NCI-H146 treated with DMSO at 0.1 percent for 48 hours (cell line): ENCODE measurements at regions not wholly inside any gene's neighbourhood (a gene's known extent, or its start where the extent isn't known, plus 50 kb on each side); places are given as distances from the start of the nearest gene placed in this dataset.
"Not testable (repeated sequence)": the region's sequence is repeated elsewhere in the genome, so short reads cannot be mapped to it uniquely, and the experiment has no call there.

ENCODE experiments used
- DNase-seq: peaks from one replicate; lab custom pipeline; 2025; ENCODE audit not compliant: unreplicated experiment; lab: John Stamatoyannopoulos, UW

- DNase-seq, result no peak
Measured at GRCh38 chr5:136924490-136924889, 559.1 kb upstream of the TRPC7 start.

- DNase-seq, result no peak
Measured at GRCh38 chr5:136910625-136911024, 545.3 kb upstream of the TRPC7 start.

DNA sequence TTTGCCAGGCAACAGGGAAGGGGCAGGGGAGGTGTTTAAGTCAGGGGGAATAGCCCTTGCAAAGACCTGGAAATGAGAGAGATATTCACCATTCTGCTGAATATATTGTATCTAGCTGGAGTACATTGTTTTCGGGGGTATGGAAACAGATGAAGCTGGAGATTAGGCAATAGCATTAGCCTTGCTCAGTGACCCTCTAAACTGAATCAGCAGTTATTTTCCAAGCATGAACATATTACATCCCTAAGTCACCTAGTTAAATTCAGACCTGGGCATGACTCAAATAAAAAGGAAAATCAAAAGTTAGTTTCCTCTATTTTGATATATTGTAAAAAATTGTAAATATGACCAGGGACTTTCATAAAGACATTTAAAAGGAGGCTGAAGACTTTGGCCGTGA lies 544.6 kb upstream of the TRPC7 start:
- DNase-seq, result no peak

DNA sequence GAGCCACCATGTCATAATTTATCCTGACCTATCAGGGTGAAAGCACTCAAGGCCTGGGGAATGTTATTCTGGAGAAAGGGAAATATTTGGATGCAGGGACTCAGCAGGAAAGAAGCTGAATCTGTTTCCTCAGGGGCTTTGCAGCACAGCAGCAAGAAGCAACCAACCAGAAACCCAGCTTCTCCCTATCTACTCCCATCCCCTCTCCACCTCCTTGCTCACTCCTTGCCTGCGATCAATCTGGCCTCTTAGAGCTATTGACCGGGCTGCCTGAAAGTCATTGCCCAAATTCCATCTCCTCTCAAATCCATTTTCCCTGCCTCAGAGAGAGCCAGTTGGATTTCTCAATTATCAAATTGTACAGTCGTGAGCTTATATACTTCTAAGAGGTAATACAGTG lies 542.0 kb upstream of the TRPC7 start:
- no peak for DNase-seq

- no peak for DNase-seq
Measured at GRCh38 chr5:136906545-136906944, 541.2 kb upstream of the TRPC7 start.

DNA sequence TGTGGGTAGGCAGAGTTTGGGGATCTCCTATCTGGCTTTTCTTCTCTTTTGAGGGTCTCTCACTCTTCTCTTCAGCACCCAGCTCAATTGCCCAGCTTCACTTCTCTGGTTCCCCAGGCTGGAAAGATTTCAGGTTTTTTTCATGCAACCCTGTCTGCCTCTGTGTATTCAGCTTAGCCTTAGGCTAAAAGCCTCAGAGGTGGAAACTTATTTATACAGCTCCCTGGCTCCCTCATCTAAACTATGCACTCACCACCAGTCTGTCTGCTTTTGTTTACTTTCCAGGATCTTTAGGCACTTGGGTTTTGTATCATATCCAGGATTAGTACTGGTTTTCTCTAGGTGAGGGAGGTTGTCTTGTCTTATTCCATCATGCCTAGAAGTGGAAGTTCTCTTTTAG lies 540.2 kb upstream of the TRPC7 start:
- DNase-seq, result no peak

DNA sequence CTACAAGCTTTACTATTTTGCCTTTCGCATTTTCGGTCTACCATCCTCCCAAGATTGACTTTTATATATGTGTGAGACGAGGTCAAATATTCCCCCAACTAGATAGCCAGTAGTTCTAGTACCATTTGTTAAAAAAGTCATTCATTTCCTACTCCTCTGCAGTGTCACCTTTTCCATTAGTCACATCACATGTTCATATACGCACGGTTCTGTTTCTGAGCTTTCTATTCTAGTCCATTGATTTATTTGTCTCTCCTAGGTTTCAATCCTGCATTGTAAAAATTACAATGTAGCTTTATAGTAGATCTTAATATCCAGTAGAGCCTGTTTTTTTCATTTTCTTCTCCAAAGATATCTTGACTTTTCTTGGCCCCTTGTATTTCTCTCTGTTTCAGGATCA lies 528.7 kb upstream of the TRPC7 start:
- no peak for DNase-seq

DNA sequence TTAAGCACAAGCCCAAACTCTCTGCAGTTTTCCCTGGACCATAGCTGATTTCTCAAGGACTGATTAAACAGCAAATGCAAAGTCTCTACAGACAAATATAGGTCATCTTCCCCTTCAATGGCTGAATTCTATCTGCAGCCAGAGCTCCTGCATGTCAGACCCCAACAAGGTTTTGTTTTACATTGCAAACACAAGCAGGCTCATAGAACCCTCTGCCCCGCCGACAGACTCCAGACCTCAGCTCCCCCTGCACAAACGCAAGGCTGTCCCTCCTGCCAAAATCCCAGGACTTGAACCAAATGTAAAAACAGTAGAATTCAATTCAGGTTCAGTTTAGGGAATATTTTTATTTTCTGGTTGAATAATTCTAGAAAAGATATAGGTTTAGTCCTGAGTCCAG lies 526.7 kb upstream of the TRPC7 start:
- DNase-seq, result no peak

GRCh38 chr5:136891175-136891972 lies 526.0 kb upstream of the TRPC7 start:
- DNase-seq, result no peak

GRCh38 chr5:136890431-136891148 lies 525.2 kb upstream of the TRPC7 start:
- DNase-seq, result no peak

DNA sequence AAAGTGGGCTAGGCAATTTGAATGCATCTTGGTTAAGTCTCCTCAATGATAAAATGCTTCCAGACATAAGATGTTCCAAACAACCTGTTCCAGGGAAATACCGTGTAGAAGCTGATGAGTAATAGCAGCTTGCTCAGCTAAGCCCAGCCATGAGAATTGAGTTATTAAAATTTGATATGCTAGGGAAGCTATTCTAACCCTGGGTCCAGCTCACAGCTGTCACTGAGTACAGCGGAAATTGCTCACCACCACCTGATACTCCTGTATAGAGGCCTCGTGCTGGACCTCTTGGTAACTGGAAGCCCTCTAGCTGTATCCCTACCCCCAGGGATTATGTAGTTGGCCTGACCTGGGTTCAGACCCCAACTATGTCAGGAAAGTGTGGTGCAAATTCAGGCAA lies 521.3 kb upstream of the TRPC7 start:
- no peak for DNase-seq

GRCh38 chr5:136864960-136865359 lies 499.6 kb upstream of the TRPC7 start:
- no peak for DNase-seq

DNA sequence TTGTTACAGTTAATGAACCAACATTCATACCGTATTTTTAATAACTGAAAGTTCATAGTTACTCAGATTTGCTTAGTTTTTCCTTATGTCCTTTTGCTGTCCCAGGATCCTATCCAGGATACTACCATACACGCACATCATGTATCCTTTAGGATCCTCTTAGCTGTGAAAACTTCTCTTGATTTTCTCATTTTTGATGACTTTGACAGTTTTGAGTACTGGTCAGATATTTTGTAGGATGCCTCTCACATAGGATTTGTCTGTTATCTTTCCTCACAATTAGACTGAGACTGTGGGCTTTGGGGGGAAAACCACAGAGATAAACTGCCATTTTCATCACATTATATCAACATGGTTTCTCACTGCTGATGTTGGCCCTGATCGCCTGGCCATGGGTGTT lies 491.3 kb upstream of the TRPC7 start:
- DNase-seq, result no peak

- DNase-seq, result no peak
Measured at GRCh38 chr5:136853971-136854370, 488.6 kb upstream of the TRPC7 start.

DNA sequence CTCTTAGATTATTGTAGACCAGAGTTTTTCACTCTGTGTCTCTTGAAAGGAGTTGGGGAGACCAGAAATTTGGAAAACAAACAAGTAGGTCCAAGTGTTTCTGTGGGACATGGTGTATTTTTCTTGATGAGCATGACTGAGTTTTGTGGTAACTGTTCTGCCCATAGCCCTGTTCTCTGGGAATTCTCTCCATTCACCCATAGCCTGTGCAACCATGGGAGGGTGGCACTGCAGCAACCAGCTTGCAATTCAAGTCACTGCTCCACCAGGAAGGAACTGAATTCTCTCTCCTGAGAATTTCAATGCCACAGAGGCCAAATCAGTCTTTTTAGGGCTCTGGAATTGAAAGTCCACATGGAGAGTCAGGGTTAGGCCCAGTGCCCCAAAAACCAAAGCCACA lies 475.3 kb upstream of the TRPC7 start:
- no peak for DNase-seq

DNA sequence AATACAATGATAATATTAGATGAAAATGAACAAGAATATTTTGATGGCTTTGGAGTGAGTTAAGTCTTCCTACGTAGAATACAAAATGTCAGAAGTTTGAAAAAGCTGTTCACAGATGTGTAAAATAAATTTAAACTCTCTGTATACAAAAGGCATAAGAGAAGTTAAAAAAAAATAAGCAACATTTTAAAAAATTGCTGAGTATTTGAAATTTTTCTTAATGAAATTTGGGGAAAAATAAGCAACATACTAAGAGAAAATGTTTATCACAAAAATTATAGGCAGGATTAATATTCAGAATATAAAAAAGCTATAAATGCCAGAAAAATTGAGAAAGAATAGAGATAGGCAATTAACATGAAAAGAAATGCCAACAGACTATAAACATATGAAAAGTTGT lies 470.7 kb upstream of the TRPC7 start:
- no peak for DNase-seq

DNA sequence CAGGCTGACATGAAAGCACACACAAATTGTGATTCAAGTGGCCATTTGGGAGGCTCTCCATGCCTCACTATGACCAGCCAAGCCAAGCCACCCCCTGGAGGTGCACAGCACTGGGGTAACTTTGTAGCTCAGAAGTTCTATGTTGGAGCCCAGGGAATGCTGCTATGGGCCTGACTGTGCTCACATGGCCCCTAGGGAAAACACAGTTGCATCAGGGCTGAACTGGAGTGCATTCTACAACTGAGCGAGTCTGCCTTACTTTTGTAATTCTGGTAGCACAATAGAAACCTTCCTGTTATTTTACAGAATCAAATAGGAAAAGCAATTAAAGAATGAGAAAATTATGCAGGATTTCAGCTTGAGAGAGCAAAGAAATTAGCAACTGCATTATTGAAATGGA lies 455.5 kb upstream of the TRPC7 start:
- no peak for DNase-seq

GRCh38 chr5:136819526-136820302 lies 454.4 kb upstream of the TRPC7 start:
- DNase-seq, result no peak

DNA sequence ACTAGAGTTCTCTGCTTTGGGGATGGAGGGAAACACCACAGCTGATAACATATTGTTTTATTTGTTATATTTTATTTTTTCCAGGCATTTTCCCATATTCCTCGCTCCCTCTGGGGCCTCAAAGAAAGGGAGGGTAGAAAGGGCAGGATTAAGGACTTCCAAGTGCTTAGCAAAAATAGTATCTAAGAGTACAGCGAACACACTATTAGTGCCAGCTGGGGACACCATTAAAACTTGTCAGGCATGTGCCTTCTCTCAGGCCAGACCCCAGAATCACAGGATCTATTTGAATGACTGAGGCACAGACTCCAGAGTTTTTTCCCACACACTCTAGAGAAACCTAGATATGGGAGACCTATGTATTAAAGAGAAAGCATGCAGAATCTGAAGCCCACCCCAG lies 451.0 kb upstream of the TRPC7 start:
- no peak for DNase-seq

DNA sequence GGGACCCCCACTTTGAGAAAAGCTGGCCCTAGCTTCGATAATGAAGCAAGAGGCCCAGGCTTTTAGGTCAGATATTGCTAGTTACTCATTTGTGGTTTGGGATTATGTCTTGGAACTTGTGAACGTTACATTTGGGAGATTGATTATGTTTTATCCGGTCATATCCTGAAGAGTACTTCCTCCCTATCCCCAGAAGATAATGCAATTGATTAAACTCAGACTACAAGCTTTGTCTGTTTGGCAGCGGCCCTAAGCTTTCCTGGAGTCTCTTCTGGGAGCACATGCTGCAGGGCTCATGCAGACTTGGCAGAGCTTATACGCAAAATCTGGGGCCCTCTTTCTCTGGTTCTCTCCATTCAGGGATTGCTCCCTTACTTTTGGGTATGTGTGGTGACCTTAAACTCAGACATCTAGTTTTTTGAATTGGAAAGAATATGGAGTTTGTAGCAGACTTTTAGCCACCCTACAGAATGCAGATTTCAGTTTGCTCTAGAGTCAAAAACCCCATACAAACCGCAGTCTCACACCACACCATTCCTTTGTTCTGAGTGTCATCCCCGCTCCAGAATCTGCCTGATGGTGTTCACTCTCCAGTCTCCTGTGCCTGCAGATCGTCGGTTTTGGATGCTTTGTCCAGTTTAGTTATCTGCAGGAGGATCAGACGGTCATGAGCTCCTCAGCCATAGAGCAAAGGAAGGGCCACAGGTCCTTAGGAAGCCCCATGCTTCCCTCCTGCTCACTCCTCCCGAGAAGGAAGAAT lies 449.5 kb upstream of the TRPC7 start:
- no peak for DNase-seq

DNA sequence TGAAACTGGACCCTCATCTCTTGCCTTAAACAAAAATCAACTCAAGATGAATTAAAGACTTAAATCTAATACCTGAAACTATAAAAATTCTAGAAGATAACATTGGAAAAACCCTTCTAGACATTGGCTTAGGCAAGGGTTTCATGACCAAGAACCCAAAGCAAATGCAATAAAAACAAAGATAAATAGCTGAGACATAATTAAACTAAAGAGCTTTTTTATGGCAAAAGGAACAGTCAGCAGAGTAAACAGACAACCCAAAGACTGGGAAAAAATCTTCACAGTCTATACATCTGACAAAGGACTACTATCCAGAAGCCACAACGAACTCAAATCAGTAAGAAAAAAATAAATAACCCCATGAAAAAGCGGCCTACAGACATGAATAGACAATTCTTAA lies 446.9 kb upstream of the TRPC7 start:
- not testable (repeated sequence) for DNase-seq
